Fibroblast of the aortic adventitia (primary cell): ENCODE measurements at regions not wholly inside any gene's neighbourhood (a gene's known extent, or its start where the extent isn't known, plus 50 kb on each side); places are given as distances from the start of the nearest gene placed in this dataset.

Experiments used
- DNase-seq: peaks from one replicate; pipeline ENCODE4 v3.0.0-alpha.2; 2010; ENCODE audit warnings: low read depth
- H3K4me3 ChIP-seq: 2 replicates; pipeline ENCODE4 v1.5.1; 2011; ENCODE audit warnings: low read depth, mild to moderate bottlenecking, control low read depth, low read length, moderate library complexity
- CTCF ChIP-seq: IDR thresholded peaks from 2 replicates; pipeline ENCODE4 v1.5.1; 2011; ENCODE audit warnings: mild to moderate bottlenecking, low read length, control low read depth, inconsistent platforms; ENCODE audit not compliant: insufficient read depth

- no peak for TF ChIP-seq CTCF
- DNase-seq: no peak
- H3K4me3 ChIP-seq: no peak overlapping the region
These were observed 527.2 kb upstream of the FAM98A start for GRCh38 chr2:34126279-34126678.

- no peak for DNase-seq
- TF ChIP-seq CTCF: no peak
- H3K4me3 ChIP-seq: no peak overlapping the region
These were observed 525.1 kb upstream of the FAM98A start for GRCh38 chr2:34123996-34124785.

GRCh38 chr2:34121076-34121475 is 522.0 kb upstream of the FAM98A start:
- no peak for TF ChIP-seq CTCF
- no peak for DNase-seq
- H3K4me3 ChIP-seq: no peak overlapping the region

- TF ChIP-seq CTCF: no peak
- no peak overlapping the region for H3K4me3 ChIP-seq
- no peak for DNase-seq
These were observed 516.0 kb upstream of the FAM98A start for GRCh38 chr2:34115076-34115475.

- no peak overlapping the region for H3K4me3 ChIP-seq
- TF ChIP-seq CTCF: no peak
- DNase-seq: no peak
These were observed 513.1 kb upstream of the FAM98A start for GRCh38 chr2:34112161-34112560.

GRCh38 chr2:34110392-34110791 is 511.3 kb upstream of the FAM98A start:
- H3K4me3 ChIP-seq: no peak overlapping the region
- no peak for TF ChIP-seq CTCF
- DNase-seq: no peak

- H3K4me3 ChIP-seq: no peak overlapping the region
- TF ChIP-seq CTCF: no peak
- DNase-seq: no peak
These were observed 508.7 kb upstream of the FAM98A start for GRCh38 chr2:34107811-34108210.
